GM23338 (cell line): ENCODE measurements at regions not wholly inside any gene's neighbourhood (a gene's known extent, or its start where the extent isn't known, plus 50 kb on each side); places are given as distances from the start of the nearest gene placed in this dataset.

Experiments
- ATAC-seq: fragments of 200-7000 bp; cut with Tn5 transposase; 3 replicates; pipeline ENCODE4 v1.9.1; 2020
- DNase-seq: peaks from one replicate; pipeline ENCODE4 v3.0.0-alpha.2; 2015; ENCODE audit warnings: low spot score
- H2AFZ ChIP-seq: fragments of 200-600 bp; sonication (generic); 2 replicates; pipeline ENCODE4 v1.8.0; 2016; ENCODE audit warnings: antibody characterized with exemption, mild to moderate bottlenecking, moderate library complexity
- H3F3A ChIP-seq: fragments of 200-600 bp; sonication (generic); replicated peaks from 2 replicates; pipeline ENCODE4 v1.8.0; 2017; ENCODE audit warnings: antibody characterized with exemption, mixed run types, low read depth
- H3K27ac ChIP-seq: fragments of 200-600 bp; sonication (generic); 2 replicates; pipeline ENCODE4 v1.6.1; 2016; ENCODE audit warnings: low read depth
- H3K27me3 ChIP-seq: fragments of 200-600 bp; sonication (generic); 2 replicates; pipeline ENCODE4 v1.8.0; 2016; ENCODE audit warnings: mild to moderate bottlenecking, mixed run types, moderate library complexity; ENCODE audit not compliant: insufficient read depth
- H3K36me3 ChIP-seq: fragments of 200-600 bp; sonication (generic); 2 replicates; pipeline ENCODE4 v1.8.0; 2016; ENCODE audit warnings: mild to moderate bottlenecking; ENCODE audit not compliant: insufficient read depth
- H3K4me1 ChIP-seq: fragments of 200-600 bp; sonication (generic); 2 replicates; pipeline ENCODE4 v1.8.0; 2016; ENCODE audit warnings: mild to moderate bottlenecking, moderate library complexity; ENCODE audit not compliant: insufficient read depth
- H3K4me2 ChIP-seq: fragments of 200-600 bp; sonication (generic); 2 replicates; pipeline ENCODE4 v1.7.1; 2017; ENCODE audit warnings: mixed run types
- H3K4me3 ChIP-seq: fragments of 200-600 bp; sonication (generic); 2 replicates; pipeline ENCODE4 v1.6.1; 2016; ENCODE audit warnings: mixed run types
- H3K79me2 ChIP-seq: fragments of 200-600 bp; sonication (generic); replicated peaks from 2 replicates; pipeline ENCODE4 v1.8.0; 2017; ENCODE audit warnings: mild to moderate bottlenecking; ENCODE audit not compliant: insufficient read depth
- H3K9me2 ChIP-seq: fragments of 200-600 bp; sonication (generic); 2 replicates; pipeline ENCODE4 v1.8.0; 2017; ENCODE audit not compliant: insufficient read depth
- H4K20me1 ChIP-seq: fragments of 200-600 bp; sonication (generic); replicated peaks from 2 replicates; pipeline ENCODE4 v1.8.0; 2017; ENCODE audit warnings: mild to moderate bottlenecking; ENCODE audit not compliant: insufficient read depth
- H3K27ac Mint-ChIP-seq: 2 replicates; pipeline ENCODE4 v1.8.0; 2020; ENCODE audit warnings: inconsistent platforms, mild to moderate bottlenecking, moderate library complexity, mixed read lengths
- H3K27me3 Mint-ChIP-seq: 3 replicates; pipeline ENCODE4 v1.8.0; 2022; ENCODE audit warnings: low read depth, mild to moderate bottlenecking, moderate library complexity, mixed read lengths, inconsistent platforms; ENCODE audit not compliant: insufficient read depth, poor library complexity
- H3K36me3 Mint-ChIP-seq: 3 replicates; pipeline ENCODE4 v1.8.0; 2021; ENCODE audit warnings: low read depth, mild to moderate bottlenecking, inconsistent platforms, moderate library complexity, mixed read lengths
- H3K4me1 Mint-ChIP-seq: 3 replicates; pipeline ENCODE4 v1.8.0; 2020; ENCODE audit warnings: mild to moderate bottlenecking, inconsistent platforms, mixed read lengths
- H3K4me3 Mint-ChIP-seq: 3 replicates; pipeline ENCODE4 v1.8.0; 2021; ENCODE audit warnings: moderate library complexity, mild to moderate bottlenecking, inconsistent platforms, mixed read lengths
- H3K9me3 Mint-ChIP-seq: 3 replicates; pipeline ENCODE4 v1.8.0; 2020; ENCODE audit warnings: moderate library complexity, mild to moderate bottlenecking, inconsistent platforms, mixed read lengths
- EZH2 ChIP-seq: fragments of 200-600 bp; sonication (generic); IDR thresholded peaks from one replicate; pipeline ENCODE4 v1.8.0; 2017; ENCODE audit warnings: antibody characterized with exemption, mild to moderate bottlenecking, low read depth; ENCODE audit not compliant: unreplicated experiment
- EZH2phosphoT487 ChIP-seq: fragments of 200-600 bp; sonication (generic); IDR thresholded peaks from one replicate; pipeline ENCODE4 v1.8.1; 2018; ENCODE audit warnings: antibody characterized with exemption; ENCODE audit not compliant: unreplicated experiment
- POLR2AphosphoS5 ChIP-seq: IDR thresholded peaks from 2 replicates; pipeline ENCODE4 v1.6.1; 2016; ENCODE audit warnings: antibody characterized with exemption, low read depth
- STAT1 ChIP-seq: IDR thresholded peaks from one replicate; pipeline ENCODE4 v1.6.1; 2016; ENCODE audit warnings: antibody characterized with exemption; ENCODE audit not compliant: unreplicated experiment
- ZNF114 ChIP-seq: fragments of 250-450 bp; sonication (Bioruptor Pico); IDR thresholded peaks from 2 replicates; pipeline ENCODE4 v1.5.0; 2020; ENCODE audit warnings: mild to moderate bottlenecking, moderate library complexity
- ZNF331 ChIP-seq: fragments of 250-450 bp; sonication (Bioruptor Pico); IDR thresholded peaks from 2 replicates; pipeline ENCODE4 v1.5.0; 2020; ENCODE audit warnings: low read depth, mild to moderate bottlenecking, moderate library complexity
- TF ChIP-seq, protein P1 (sequence below): IDR thresholded peaks from 2 replicates; pipeline ENCODE4 v1.6.1; 2016; ENCODE audit warnings: antibody characterized with exemption
- TF ChIP-seq, protein P2 (sequence below): fragments of 250-450 bp; sonication (Bioruptor Pico); IDR thresholded peaks from 2 replicates; pipeline ENCODE4 v1.5.0; 2020; ENCODE audit warnings: mild to moderate bottlenecking, moderate library complexity

DNA sequence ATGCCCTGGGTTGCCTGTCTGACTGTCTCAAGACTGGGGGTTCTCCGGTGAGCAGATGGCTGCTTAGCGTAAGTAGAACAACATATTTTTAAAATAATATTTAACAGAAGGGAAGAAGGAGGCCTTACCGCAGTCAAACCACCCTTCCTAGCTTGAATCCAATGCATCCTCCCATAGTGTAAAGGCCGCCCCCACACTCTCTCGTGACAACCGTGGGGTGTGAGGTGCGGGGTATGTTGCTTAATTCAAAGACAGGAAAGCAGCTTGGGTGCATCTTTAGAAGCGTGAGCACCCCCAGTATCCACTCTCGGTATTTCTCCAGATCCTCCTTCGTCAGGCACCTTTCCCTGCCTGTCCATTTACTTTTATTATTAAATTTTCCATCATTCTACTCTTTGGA is 501.2 kb upstream of the CDH4 start:
- H2AFZ ChIP-seq: peak overlapping the region; percentile 59; the same call in 1 of the 2 replicates
- DNase-seq: peak; percentile 2
- TF ChIP-seq ZNF331 (CRISPR knock-in tag) (no peak), ZNF114 (CRISPR knock-in tag) (no peak), POLR2AphosphoS5 (no peak), EZH2phosphoT487 (no peak)
- TF ChIP-seq, protein P1, sequence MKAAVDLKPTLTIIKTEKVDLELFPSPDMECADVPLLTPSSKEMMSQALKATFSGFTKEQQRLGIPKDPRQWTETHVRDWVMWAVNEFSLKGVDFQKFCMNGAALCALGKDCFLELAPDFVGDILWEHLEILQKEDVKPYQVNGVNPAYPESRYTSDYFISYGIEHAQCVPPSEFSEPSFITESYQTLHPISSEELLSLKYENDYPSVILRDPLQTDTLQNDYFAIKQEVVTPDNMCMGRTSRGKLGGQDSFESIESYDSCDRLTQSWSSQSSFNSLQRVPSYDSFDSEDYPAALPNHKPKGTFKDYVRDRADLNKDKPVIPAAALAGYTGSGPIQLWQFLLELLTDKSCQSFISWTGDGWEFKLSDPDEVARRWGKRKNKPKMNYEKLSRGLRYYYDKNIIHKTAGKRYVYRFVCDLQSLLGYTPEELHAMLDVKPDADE: no peak
- H3F3A ChIP-seq: no peaks in the 10 kb centered on the region
- Mint-ChIP-seq H3K4me3 (no peak overlapping the region), H3K36me3 (peaks cover 27% of the 10 kb centered on the region), H3K4me1 (peaks cover 24% of the 10 kb centered on the region), H3K9me3 (peaks cover 13% of the 10 kb centered on the region), H3K27ac (no peak overlapping the region), H3K27me3 (peaks cover 8% of the 10 kb centered on the region)
- ATAC-seq: peak; percentile 37
- no peak overlapping the region for H3K4me2 ChIP-seq
- no peaks in the 10 kb centered on the region for H4K20me1 ChIP-seq
- H3K4me1 ChIP-seq: peaks cover 15% of the 10 kb centered on the region; the same call in 1 of the 2 replicates
- no peaks in the 10 kb centered on the region for H3K9me2 ChIP-seq
- H3K36me3 ChIP-seq: no peaks in the 10 kb centered on the region
- no peak overlapping the region for H3K4me3 ChIP-seq
- H3K27me3 ChIP-seq: no peaks in the 10 kb centered on the region
- H3K79me2 ChIP-seq: no peaks in the 10 kb centered on the region
- H3K27ac ChIP-seq: no peak overlapping the region

DNA sequence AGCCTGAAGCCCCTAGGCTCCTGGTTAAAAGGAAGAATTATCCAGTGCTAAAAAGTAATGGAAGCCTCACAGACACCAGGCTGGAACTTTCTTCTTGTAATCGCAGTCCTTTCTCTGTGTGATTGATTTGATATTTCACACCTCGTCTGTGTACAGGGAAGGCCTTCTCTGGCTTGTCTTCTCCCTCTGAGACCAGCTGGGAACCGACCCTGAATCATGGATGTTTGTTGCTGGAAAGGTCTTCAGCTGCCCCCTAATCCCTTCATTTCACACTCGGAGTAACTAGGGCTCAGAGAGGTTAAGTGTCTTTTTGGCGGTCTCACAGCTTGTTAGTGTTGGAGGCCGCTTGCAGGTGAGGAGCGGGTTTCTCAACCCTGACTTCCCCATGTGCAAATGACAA is 500.2 kb upstream of the CDH4 start:
- H3K36me3 Mint-ChIP-seq: peaks cover 27% of the 10 kb centered on the region
- H4K20me1 ChIP-seq: no peaks in the 10 kb centered on the region
- H3K27ac Mint-ChIP-seq: peak overlapping the region; percentile 54; the same call in 1 of the 2 replicates
- H3K27me3 Mint-ChIP-seq: peaks cover 8% of the 10 kb centered on the region
- H3K27ac ChIP-seq: no peak overlapping the region
- TF ChIP-seq, protein P2, sequence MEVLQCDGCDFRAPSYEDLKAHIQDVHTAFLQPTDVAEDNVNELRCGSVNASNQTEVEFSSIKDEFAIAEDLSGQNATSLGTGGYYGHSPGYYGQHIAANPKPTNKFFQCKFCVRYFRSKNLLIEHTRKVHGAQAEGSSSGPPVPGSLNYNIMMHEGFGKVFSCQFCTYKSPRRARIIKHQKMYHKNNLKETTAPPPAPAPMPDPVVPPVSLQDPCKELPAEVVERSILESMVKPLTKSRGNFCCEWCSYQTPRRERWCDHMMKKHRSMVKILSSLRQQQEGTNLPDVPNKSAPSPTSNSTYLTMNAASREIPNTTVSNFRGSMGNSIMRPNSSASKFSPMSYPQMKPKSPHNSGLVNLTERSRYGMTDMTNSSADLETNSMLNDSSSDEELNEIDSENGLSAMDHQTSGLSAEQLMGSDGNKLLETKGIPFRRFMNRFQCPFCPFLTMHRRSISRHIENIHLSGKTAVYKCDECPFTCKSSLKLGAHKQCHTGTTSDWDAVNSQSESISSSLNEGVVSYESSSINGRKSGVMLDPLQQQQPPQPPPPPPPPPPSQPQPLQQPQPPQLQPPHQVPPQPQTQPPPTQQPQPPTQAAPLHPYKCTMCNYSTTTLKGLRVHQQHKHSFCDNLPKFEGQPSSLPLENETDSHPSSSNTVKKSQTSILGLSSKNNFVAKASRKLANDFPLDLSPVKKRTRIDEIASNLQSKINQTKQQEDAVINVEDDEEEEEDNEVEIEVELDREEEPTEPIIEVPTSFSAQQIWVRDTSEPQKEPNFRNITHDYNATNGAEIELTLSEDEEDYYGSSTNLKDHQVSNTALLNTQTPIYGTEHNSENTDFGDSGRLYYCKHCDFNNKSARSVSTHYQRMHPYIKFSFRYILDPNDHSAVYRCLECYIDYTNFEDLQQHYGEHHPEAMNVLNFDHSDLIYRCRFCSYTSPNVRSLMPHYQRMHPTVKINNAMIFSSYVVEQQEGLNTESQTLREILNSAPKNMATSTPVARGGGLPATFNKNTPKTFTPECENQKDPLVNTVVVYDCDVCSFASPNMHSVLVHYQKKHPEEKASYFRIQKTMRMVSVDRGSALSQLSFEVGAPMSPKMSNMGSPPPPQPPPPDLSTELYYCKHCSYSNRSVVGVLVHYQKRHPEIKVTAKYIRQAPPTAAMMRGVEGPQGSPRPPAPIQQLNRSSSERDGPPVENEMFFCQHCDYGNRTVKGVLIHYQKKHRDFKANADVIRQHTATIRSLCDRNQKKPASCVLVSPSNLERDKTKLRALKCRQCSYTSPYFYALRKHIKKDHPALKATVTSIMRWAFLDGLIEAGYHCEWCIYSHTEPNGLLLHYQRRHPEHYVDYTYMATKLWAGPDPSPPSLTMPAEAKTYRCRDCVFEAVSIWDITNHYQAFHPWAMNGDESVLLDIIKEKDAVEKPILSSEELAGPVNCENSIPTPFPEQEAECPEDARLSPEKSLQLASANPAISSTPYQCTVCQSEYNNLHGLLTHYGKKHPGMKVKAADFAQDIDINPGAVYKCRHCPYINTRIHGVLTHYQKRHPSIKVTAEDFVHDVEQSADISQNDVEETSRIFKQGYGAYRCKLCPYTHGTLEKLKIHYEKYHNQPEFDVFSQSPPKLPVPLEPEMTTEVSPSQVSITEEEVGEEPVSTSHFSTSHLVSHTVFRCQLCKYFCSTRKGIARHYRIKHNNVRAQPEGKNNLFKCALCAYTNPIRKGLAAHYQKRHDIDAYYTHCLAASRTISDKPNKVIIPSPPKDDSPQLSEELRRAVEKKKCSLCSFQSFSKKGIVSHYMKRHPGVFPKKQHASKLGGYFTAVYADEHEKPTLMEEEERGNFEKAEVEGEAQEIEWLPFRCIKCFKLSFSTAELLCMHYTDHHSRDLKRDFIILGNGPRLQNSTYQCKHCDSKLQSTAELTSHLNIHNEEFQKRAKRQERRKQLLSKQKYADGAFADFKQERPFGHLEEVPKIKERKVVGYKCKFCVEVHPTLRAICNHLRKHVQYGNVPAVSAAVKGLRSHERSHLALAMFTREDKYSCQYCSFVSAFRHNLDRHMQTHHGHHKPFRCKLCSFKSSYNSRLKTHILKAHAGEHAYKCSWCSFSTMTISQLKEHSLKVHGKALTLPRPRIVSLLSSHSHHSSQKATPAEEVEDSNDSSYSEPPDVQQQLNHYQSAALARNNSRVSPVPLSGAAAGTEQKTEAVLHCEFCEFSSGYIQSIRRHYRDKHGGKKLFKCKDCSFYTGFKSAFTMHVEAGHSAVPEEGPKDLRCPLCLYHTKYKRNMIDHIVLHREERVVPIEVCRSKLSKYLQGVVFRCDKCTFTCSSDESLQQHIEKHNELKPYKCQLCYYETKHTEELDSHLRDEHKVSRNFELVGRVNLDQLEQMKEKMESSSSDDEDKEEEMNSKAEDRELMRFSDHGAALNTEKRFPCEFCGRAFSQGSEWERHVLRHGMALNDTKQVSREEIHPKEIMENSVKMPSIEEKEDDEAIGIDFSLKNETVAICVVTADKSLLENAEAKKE: no peak
- TF ChIP-seq EZH2phosphoT487: no peak
- no peak for TF ChIP-seq ZNF331 (CRISPR knock-in tag)
- TF ChIP-seq EZH2: no peak
- TF ChIP-seq POLR2AphosphoS5: no peak
- TF ChIP-seq STAT1: no peak
- H3K4me3 Mint-ChIP-seq: no peak overlapping the region
- ATAC-seq: no peak
- no peaks in the 10 kb centered on the region for H3K36me3 ChIP-seq
- peaks cover 13% of the 10 kb centered on the region for H3K9me3 Mint-ChIP-seq
- H3F3A ChIP-seq: no peaks in the 10 kb centered on the region
- H3K27me3 ChIP-seq: no peaks in the 10 kb centered on the region
- no peaks in the 10 kb centered on the region for H3K79me2 ChIP-seq
- DNase-seq: no peak
- H2AFZ ChIP-seq: no peak overlapping the region
- no peak overlapping the region; the same call in 1 of the 2 replicates for H3K4me2 ChIP-seq
- no peak overlapping the region for H3K4me3 ChIP-seq
- no peaks in the 10 kb centered on the region for H3K9me2 ChIP-seq
- H3K4me1 Mint-ChIP-seq: peaks cover 24% of the 10 kb centered on the region
- peaks cover 15% of the 10 kb centered on the region; the same call in 1 of the 2 replicates for H3K4me1 ChIP-seq
